ENCODE measurements at regions not wholly inside any gene's neighbourhood (a gene's known extent, or its start where the extent isn't known, plus 50 kb on each side); places are given as distances from the start of the nearest gene placed in this dataset.
A peak's percentile ranks its signal among the peaks of the same experiment; 100 is the strongest.

GRCh38 chr4:119804404-119804803, 175.8 kb upstream of the PDE5A start:
- BruUV-seq (replicated peaks), result no TSS peak
- FAIRE-seq, result no peak
- Histone ChIP-seq H3K9me3 (replicated peaks; ENCODE audit: control insufficient read depth, insufficient read depth, low read depth, low read length) (no peaks in the 10 kb centered on the region), H3K4me1 (replicated peaks in 1 of 2; ENCODE audit: control insufficient read depth in 2 of 2, insufficient read depth in 2 of 2, low read length in 2 of 2) (no peaks in the 10 kb centered on the region), H2AFZ (ENCODE audit: low read depth, low read length) (no peak overlapping the region), H3K4me3 (no peak overlapping the region), H3K9me1 (ENCODE audit: control insufficient read depth, insufficient read depth, low read length) (no peaks in the 10 kb centered on the region), H3K27ac (ENCODE audit: extremely low read depth, low read depth, low read length) (no peak overlapping the region), H3K36me3 (ENCODE audit: control insufficient read depth, insufficient read depth, low read length) (no peaks in the 10 kb centered on the region), H3K4me2 (ENCODE audit: insufficient read depth, low read length) (no peak overlapping the region), H3K27me3 (ENCODE audit: control insufficient read depth in 2 of 2, insufficient read depth in 2 of 2, low read length in 2 of 2) (no peaks in the 10 kb centered on the region), H4K20me1 (replicated peaks; ENCODE audit: control insufficient read depth, insufficient read depth, low read length) (no peaks in the 10 kb centered on the region), H3K79me2 (ENCODE audit: control insufficient read depth, insufficient read depth, low read length) (no peaks in the 10 kb centered on the region), H3K9ac (ENCODE audit: insufficient read depth in 1 of 2, low read depth in 2 of 2, low read length in 2 of 2) (no peak overlapping the region)
- CTCF ChIA-PET (ENCODE audit: low intra/inter-chr PET ratio), result no interaction called here
- no peak for DNase-seq (ENCODE audit: extremely low read depth in 1 of 4, low spot score in 3 of 4)
- in situ Hi-C loops (cut with MboI), result no loop called here
- WGBS (ENCODE audit: insufficient coverage, low coverage, missing lambda C conversion rate), result 0% methylated on average over 1 of the region's 1 CpG
- no peak for TF ChIP-seq CTCFL (IDR thresholded peaks at IDR 0.05; ENCODE audit: borderline replicate concordance, insufficient read depth, low read depth, low read length, poor library complexity, severe bottlenecking)
- no peak for TF ChIP-seq ZNF277 (CRISPR knock-in tag; IDR thresholded peaks at IDR 0.05; ENCODE audit: borderline replicate concordance)
- no peak for TF ChIP-seq CBX1 (IDR thresholded peaks at IDR 0.05; ENCODE audit: low read depth)
- TF ChIP-seq ATF3 (IDR thresholded peaks at IDR 0.05), result peak; percentile 29; the same call in 1 of the 2 replicates
- no peak for TF ChIP-seq ATF3 (CRISPR knock-in tag; conservative IDR thresholded peaks at IDR 0.05)
- no peak for TF ChIP-seq KLF6 (CRISPR knock-in tag; IDR thresholded peaks at IDR 0.05; ENCODE audit: borderline replicate concordance)
- no peak for TF ChIP-seq CBFA2T3 (IDR thresholded peaks at IDR 0.05)
- POLR2A ChIA-PET, result no interaction called here
- ATAC-seq, result no peak
- intact Hi-C loops (cut with micrococcal nuclease), result no loop called here

All from K562 (cell line).